ENCODE measurements at regions not wholly inside any gene's neighbourhood (a gene's known extent, or its start where the extent isn't known, plus 50 kb on each side); places are given as distances from the start of the nearest gene placed in this dataset.

GRCh38 chr4:30939069-30939468 is 218.9 kb downstream of the PCDH7 start:
- no peak for TF ChIP-seq CTCF (IDR thresholded peaks at IDR 0.05)
- TF ChIP-seq EP300 (IDR thresholded peaks at IDR 0.05), result no peak
- no peak for TF ChIP-seq POLR2A (IDR thresholded peaks at IDR 0.05)
